ENCODE measurements at regions not wholly inside any gene's neighbourhood (a gene's known extent, or its start where the extent isn't known, plus 50 kb on each side); places are given as distances from the start of the nearest gene placed in this dataset.
A peak's percentile ranks its signal among the peaks of the same experiment; 100 is the strongest.

- peak; percentile 75 to 79 for DNase-seq (ENCODE audit: low read depth in 2 of 2)
Measured at GRCh38 chr11:128365044-128365443, 222.3 kb downstream of the ETS1 start.

- DNase-seq (ENCODE audit: low read depth in 2 of 2), result no peak
Measured at GRCh38 chr11:128361451-128362020, 225.8 kb downstream of the ETS1 start.

GRCh38 chr11:128359515-128359914, 227.8 kb downstream of the ETS1 start:
- DNase-seq (ENCODE audit: low read depth in 2 of 2), result no peak

GRCh38 chr11:128357073-128357472, 230.3 kb downstream of the ETS1 start:
- no peak for DNase-seq (ENCODE audit: low read depth in 2 of 2)

GRCh38 chr11:128355558-128355957, 231.8 kb downstream of the ETS1 start:
- no peak for DNase-seq (ENCODE audit: low read depth in 2 of 2)

- DNase-seq (ENCODE audit: low read depth in 2 of 2), result no peak
Measured at GRCh38 chr11:128354476-128354875, 232.9 kb downstream of the ETS1 start.

- no peak for DNase-seq (ENCODE audit: low read depth in 2 of 2)
Measured at GRCh38 chr11:128351168-128351567, 236.2 kb downstream of the ETS1 start.

- DNase-seq (ENCODE audit: low read depth in 2 of 2), result no peak
Measured at GRCh38 chr11:128349650-128350299, 237.6 kb downstream of the ETS1 start.

GRCh38 chr11:128346804-128347203, 240.6 kb downstream of the ETS1 start:
- DNase-seq (ENCODE audit: low read depth in 2 of 2), result no peak

- DNase-seq (ENCODE audit: low read depth in 2 of 2), result no peak
Measured at GRCh38 chr11:128345316-128345715, 242.0 kb downstream of the ETS1 start.

GRCh38 chr11:128343870-128344269, 243.5 kb downstream of the ETS1 start:
- no peak for DNase-seq (ENCODE audit: low read depth in 2 of 2)

- DNase-seq (ENCODE audit: low read depth in 2 of 2), result no peak
Measured at GRCh38 chr11:128343135-128343514, 244.2 kb downstream of the ETS1 start.

- DNase-seq (ENCODE audit: low read depth in 2 of 2), result peak; percentile 37 to 40
Measured at GRCh38 chr11:128342511-128343134, 244.7 kb downstream of the ETS1 start.

- DNase-seq (ENCODE audit: low read depth in 2 of 2), result no peak
Measured at GRCh38 chr11:128341280-128342248, 245.8 kb downstream of the ETS1 start.

GRCh38 chr11:128339792-128340191, 247.6 kb downstream of the ETS1 start:
- DNase-seq (ENCODE audit: low read depth in 2 of 2), result no peak

- DNase-seq (ENCODE audit: low read depth in 2 of 2), result no peak
Measured at GRCh38 chr11:128338811-128339210, 248.5 kb downstream of the ETS1 start.

- no peak for DNase-seq (ENCODE audit: low read depth in 2 of 2)
Measured at GRCh38 chr11:128336203-128336602, 251.2 kb downstream of the ETS1 start.

GRCh38 chr11:128335729-128336128, 251.6 kb downstream of the ETS1 start:
- no peak for DNase-seq (ENCODE audit: low read depth in 2 of 2)

- DNase-seq (ENCODE audit: low read depth in 2 of 2), result no peak
Measured at GRCh38 chr11:128334311-128335044, 252.9 kb downstream of the ETS1 start.

GRCh38 chr11:128331317-128331716, 256.0 kb downstream of the ETS1 start:
- DNase-seq (ENCODE audit: low read depth in 2 of 2), result no peak

GRCh38 chr11:128330203-128330602, 257.2 kb downstream of the ETS1 start:
- no peak for DNase-seq (ENCODE audit: low read depth in 2 of 2)
